Astrocyte (in vitro differentiated cells and primary cell): ENCODE measurements at regions not wholly inside any gene's neighbourhood (a gene's known extent, or its start where the extent isn't known, plus 50 kb on each side); places are given as distances from the start of the nearest gene placed in this dataset.
"Not testable (repeated sequence)": the region's sequence is repeated elsewhere in the genome, so short reads cannot be mapped to it uniquely, and the experiment has no call there.

Experiments used
- DNase-seq: peaks from one replicate; pipeline ENCODE4 v3.0.0-alpha.2; 2010; ENCODE audit warnings: low read depth
- FAIRE-seq: peaks from 2 replicates; lab custom pipeline; 2011; peaks lifted over from hg19 to GRCh38; lab: Jason Lieb, UNC
- H2AFZ ChIP-seq: 2 replicates; pipeline ENCODE4 v1.6.0; 2012; ENCODE audit warnings: low read depth, low read length, inconsistent platforms
- H3K27ac ChIP-seq: 2 replicates; pipeline ENCODE4 v1.5.1; 2011; ENCODE audit warnings: low read depth, low read length, inconsistent platforms
- H3K27me3 ChIP-seq: 2 replicates; pipeline ENCODE4 v1.6.0; 2011; ENCODE audit warnings: low read length, inconsistent platforms; ENCODE audit not compliant: insufficient read depth
- H3K36me3 ChIP-seq: 2 replicates; pipeline ENCODE4 v1.5.1; 2011; ENCODE audit warnings: low read length, inconsistent platforms; ENCODE audit not compliant: insufficient read depth
- H3K4me1 ChIP-seq: 2 replicates; pipeline ENCODE4 v1.5.1; 2011; ENCODE audit warnings: low read length, inconsistent platforms; ENCODE audit not compliant: insufficient read depth
- H3K4me2 ChIP-seq: 2 replicates; pipeline ENCODE4 v1.6.0; 2012; ENCODE audit warnings: low read length, inconsistent platforms
- H3K4me3 ChIP-seq: 2 replicates; pipeline ENCODE4 v1.5.1; 2011; ENCODE audit warnings: low read depth, mild to moderate bottlenecking, low read length, inconsistent platforms; ENCODE audit not compliant: insufficient read depth
- H3K79me2 ChIP-seq: 2 replicates; pipeline ENCODE4 v1.6.0; 2012; ENCODE audit warnings: mild to moderate bottlenecking, low read length, inconsistent platforms; ENCODE audit not compliant: insufficient read depth
- H3K9ac ChIP-seq: 2 replicates; pipeline ENCODE4 v1.6.0; 2012; ENCODE audit warnings: mild to moderate bottlenecking, low read length, inconsistent platforms
- H3K9me3 ChIP-seq: 2 replicates; pipeline ENCODE4 v1.5.1; 2012; ENCODE audit warnings: low read depth, mild to moderate bottlenecking, low read length, inconsistent platforms; ENCODE audit not compliant: insufficient read depth
- H4K20me1 ChIP-seq: 2 replicates; pipeline ENCODE4 v1.6.0; 2012; ENCODE audit warnings: low read length, inconsistent platforms; ENCODE audit not compliant: insufficient read depth
- H3K27ac Mint-ChIP-seq: one replicate; pipeline ENCODE4 v1.8.0; 2021; ENCODE audit warnings: mild to moderate bottlenecking, mixed read lengths; ENCODE audit not compliant: unreplicated experiment
- H3K27me3 Mint-ChIP-seq: one replicate; pipeline ENCODE4 v1.8.0; 2021; ENCODE audit warnings: low read depth, mixed read lengths; ENCODE audit not compliant: unreplicated experiment
- H3K36me3 Mint-ChIP-seq: one replicate; pipeline ENCODE4 v1.8.0; 2021; ENCODE audit warnings: low read depth, mixed read lengths; ENCODE audit not compliant: unreplicated experiment
- H3K4me1 Mint-ChIP-seq: one replicate; pipeline ENCODE4 v1.8.0; 2021; ENCODE audit warnings: low read depth, mixed read lengths; ENCODE audit not compliant: unreplicated experiment
- H3K4me3 Mint-ChIP-seq: one replicate; pipeline ENCODE4 v1.8.0; 2021; ENCODE audit warnings: mild to moderate bottlenecking, moderate library complexity, mixed read lengths; ENCODE audit not compliant: unreplicated experiment
- H3K9me3 Mint-ChIP-seq: one replicate; pipeline ENCODE4 v1.8.0; 2021; ENCODE audit warnings: mild to moderate bottlenecking, mixed read lengths; ENCODE audit not compliant: unreplicated experiment
- EZH2 ChIP-seq: IDR thresholded peaks from 2 replicates; pipeline ENCODE4 v1.6.1; 2012; ENCODE audit warnings: mild to moderate bottlenecking, low read length, inconsistent platforms; ENCODE audit not compliant: insufficient read depth
- TF ChIP-seq, protein P1 (sequence below): IDR thresholded peaks from 2 replicates; pipeline ENCODE4 v1.5.1; 2011; ENCODE audit warnings: low read depth, mild to moderate bottlenecking, inconsistent platforms, low read length, moderate library complexity; ENCODE audit not compliant: insufficient read depth

DNA sequence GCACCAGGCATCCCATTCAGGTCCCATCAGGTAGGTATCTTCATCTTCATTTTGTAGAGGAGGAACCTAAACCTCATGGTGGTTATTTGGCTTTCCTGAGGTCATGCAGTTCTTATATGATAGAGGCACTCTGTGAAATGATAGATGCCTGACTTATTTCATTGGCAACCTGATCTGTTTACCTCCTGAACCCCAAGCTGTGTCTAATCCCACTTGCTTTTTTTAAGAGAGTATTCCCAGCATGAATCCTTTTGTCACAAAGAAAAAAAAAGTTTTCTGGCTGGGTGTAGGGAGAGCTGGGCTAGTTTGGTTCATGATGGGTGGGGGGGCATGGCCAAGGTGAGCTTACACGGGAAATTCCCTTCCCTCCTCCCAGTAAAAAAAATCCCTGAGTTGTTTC lies 154.2 kb downstream of the TENT5C start:
- Histone ChIP-seq H3K36me3 (no peaks in the 10 kb centered on the region), H3K9ac (no peak overlapping the region), H3K4me2 (no peak overlapping the region), H3K27me3 (no peaks in the 10 kb centered on the region), H3K4me3 (no peak overlapping the region), H3K9me3 (no peaks in the 10 kb centered on the region), H3K27ac (no peak overlapping the region), H3K79me2 (no peaks in the 10 kb centered on the region), H2AFZ (no peak overlapping the region), H4K20me1 (no peaks in the 10 kb centered on the region), H3K4me1 (peaks cover 9% of the 10 kb centered on the region)
- Mint-ChIP-seq H3K36me3 (no peaks in the 10 kb centered on the region), H3K9me3 (peaks cover 1% of the 10 kb centered on the region), H3K27ac (no peak overlapping the region), H3K4me3 (no peak overlapping the region), H3K27me3 (peaks cover 18% of the 10 kb centered on the region), H3K4me1 (no peaks in the 10 kb centered on the region)
- TF ChIP-seq, protein P1, sequence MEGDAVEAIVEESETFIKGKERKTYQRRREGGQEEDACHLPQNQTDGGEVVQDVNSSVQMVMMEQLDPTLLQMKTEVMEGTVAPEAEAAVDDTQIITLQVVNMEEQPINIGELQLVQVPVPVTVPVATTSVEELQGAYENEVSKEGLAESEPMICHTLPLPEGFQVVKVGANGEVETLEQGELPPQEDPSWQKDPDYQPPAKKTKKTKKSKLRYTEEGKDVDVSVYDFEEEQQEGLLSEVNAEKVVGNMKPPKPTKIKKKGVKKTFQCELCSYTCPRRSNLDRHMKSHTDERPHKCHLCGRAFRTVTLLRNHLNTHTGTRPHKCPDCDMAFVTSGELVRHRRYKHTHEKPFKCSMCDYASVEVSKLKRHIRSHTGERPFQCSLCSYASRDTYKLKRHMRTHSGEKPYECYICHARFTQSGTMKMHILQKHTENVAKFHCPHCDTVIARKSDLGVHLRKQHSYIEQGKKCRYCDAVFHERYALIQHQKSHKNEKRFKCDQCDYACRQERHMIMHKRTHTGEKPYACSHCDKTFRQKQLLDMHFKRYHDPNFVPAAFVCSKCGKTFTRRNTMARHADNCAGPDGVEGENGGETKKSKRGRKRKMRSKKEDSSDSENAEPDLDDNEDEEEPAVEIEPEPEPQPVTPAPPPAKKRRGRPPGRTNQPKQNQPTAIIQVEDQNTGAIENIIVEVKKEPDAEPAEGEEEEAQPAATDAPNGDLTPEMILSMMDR: no peak
- no peak for TF ChIP-seq EZH2
- no peak for DNase-seq
- FAIRE-seq: no peak

GRCh38 chr1:117760485-117760884 lies 154.6 kb downstream of the TENT5C start:
- H3K9me3 Mint-ChIP-seq: peaks cover 1% of the 10 kb centered on the region
- no peak for TF ChIP-seq EZH2
- TF ChIP-seq, protein P1: no peak
- no peak for FAIRE-seq

DNA sequence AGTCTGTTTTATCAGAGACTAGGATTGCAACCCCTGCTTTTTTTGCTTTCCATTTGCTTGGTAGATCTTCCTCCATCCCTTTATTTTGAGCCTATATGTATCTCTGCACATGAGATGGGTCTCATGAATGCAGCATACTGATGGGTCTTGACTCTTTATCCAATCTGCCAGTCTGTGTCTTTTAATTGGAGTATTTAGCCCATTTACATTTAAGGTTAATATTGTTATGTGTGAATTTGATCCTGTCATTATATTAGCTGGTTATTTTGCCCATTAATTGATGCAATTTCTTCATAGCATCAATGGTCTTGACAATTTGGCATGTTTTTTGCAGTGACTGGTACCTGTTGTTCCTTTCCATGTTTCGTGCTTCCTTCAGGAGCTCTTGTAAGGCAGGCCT lies 161.7 kb downstream of the GDAP2 start:
- H3K79me2 ChIP-seq, H3K4me3 Mint-ChIP-seq, FAIRE-seq, H4K20me1 ChIP-seq, H2AFZ ChIP-seq, H3K27me3 Mint-ChIP-seq, H3K4me3 ChIP-seq, H3K36me3 Mint-ChIP-seq, H3K4me2 ChIP-seq, H3K27me3 ChIP-seq, H3K9ac ChIP-seq, H3K9me3 ChIP-seq, H3K4me1 ChIP-seq, H3K27ac Mint-ChIP-seq, H3K36me3 ChIP-seq, H3K4me1 Mint-ChIP-seq, H3K27ac ChIP-seq, DNase-seq: not testable (repeated sequence)
- H3K9me3 Mint-ChIP-seq: peaks cover 28% of the 10 kb centered on the region

More at GRCh38 chr1:117760485-117760884, 154.6 kb downstream of the TENT5C start:
- Histone ChIP-seq H3K27ac (no peak overlapping the region), H3K36me3 (no peaks in the 10 kb centered on the region), H3K9ac (no peak overlapping the region), H3K79me2 (no peaks in the 10 kb centered on the region), H3K4me1 (peaks cover 9% of the 10 kb centered on the region), H3K4me2 (no peak overlapping the region), H4K20me1 (no peaks in the 10 kb centered on the region), H3K27me3 (no peaks in the 10 kb centered on the region), H3K9me3 (no peaks in the 10 kb centered on the region), H2AFZ (no peak overlapping the region), H3K4me3 (no peak overlapping the region)
- H3K36me3 Mint-ChIP-seq: no peaks in the 10 kb centered on the region
- H3K4me3 Mint-ChIP-seq: no peak overlapping the region
- DNase-seq: no peak
- H3K27ac Mint-ChIP-seq: no peak overlapping the region
- H3K27me3 Mint-ChIP-seq: peaks cover 18% of the 10 kb centered on the region
- no peaks in the 10 kb centered on the region for H3K4me1 Mint-ChIP-seq
